SK-N-MC (cell line): ENCODE measurements at regions not wholly inside any gene's neighbourhood (a gene's known extent, or its start where the extent isn't known, plus 50 kb on each side); places are given as distances from the start of the nearest gene placed in this dataset.

ENCODE experiments used
- EZH2 ChIP-seq: fragments of 200-600 bp; sonication (generic); IDR thresholded peaks from one replicate; pipeline ENCODE4 v1.6.1; 2017; ENCODE audit warnings: antibody characterized with exemption
- FOXP2 ChIP-seq: optimal IDR thresholded peaks from 2 replicates; pipeline ENCODE3; 2011; ENCODE audit warnings: mild to moderate bottlenecking, moderate library complexity; ENCODE audit not compliant: insufficient read depth; ENCODE audit errors: extremely low read length, control extremely low read depth
- POLR2AphosphoS5 ChIP-seq: IDR thresholded peaks from 2 replicates; pipeline ENCODE4 v1.6.1; 2012; ENCODE audit warnings: mild to moderate bottlenecking, low read depth, low read length, borderline replicate concordance

DNA sequence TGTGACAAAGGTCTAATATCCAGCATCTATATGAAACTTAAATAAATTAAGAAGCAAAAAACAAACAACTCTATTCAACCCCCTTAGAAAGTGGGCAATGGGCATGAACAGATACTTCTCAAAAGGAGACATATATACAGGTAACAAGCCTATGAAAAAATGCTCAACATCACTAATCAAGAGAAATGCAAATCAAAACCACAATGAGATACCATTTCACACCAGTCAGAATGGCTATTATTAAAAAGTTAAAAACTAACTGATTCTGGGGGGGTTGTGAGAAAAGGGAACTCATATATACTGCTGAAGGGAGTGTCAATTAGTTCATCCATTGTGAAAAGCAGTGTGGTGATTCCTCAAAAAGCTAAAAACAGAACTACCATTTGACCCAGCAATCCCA is 198.9 kb downstream of the BMP4 start:
- TF ChIP-seq EZH2, result no peak
- no peak for TF ChIP-seq POLR2AphosphoS5
- no peak for TF ChIP-seq FOXP2
